Keratinocyte (primary cell): ENCODE measurements at regions not wholly inside any gene's neighbourhood (a gene's known extent, or its start where the extent isn't known, plus 50 kb on each side); places are given as distances from the start of the nearest gene placed in this dataset.

ENCODE experiments used
- DNase-seq: peaks from one replicate; pipeline ENCODE4 v3.0.0-alpha.2; 2011; ENCODE audit warnings: low read depth, missing footprints, low spot score
- FAIRE-seq: peaks from 2 replicates; lab custom pipeline; 2011; peaks lifted over from hg19 to GRCh38; lab: Jason Lieb, UNC
- H2AFZ ChIP-seq: 2 replicates; pipeline ENCODE4 v1.6.0; 2012; ENCODE audit warnings: low read length, control low read depth, inconsistent platforms; ENCODE audit not compliant: control insufficient read depth
- H3K27ac ChIP-seq: 2 replicates; pipeline ENCODE4 v1.5.1; 2011; ENCODE audit warnings: low read length; ENCODE audit not compliant: control insufficient read depth, insufficient read depth
- H3K27me3 ChIP-seq: 3 replicates; pipeline ENCODE4 v1.6.0; 2011; ENCODE audit warnings: low read length; ENCODE audit not compliant: control insufficient read depth, insufficient read depth; ENCODE audit errors: extremely low read depth
- H3K36me3 ChIP-seq, 2 experiments: 2 replicates in 1 of 2; 3 replicates in 1 of 2; pipeline ENCODE4 v1.5.1; 2011; ENCODE audit warnings: low read length in 2 of 2, mild to moderate bottlenecking in 1 of 2; ENCODE audit not compliant: control insufficient read depth in 2 of 2, insufficient read depth in 2 of 2; ENCODE audit errors: extremely low read depth in 1 of 2
- H3K4me1 ChIP-seq: 3 replicates; pipeline ENCODE4 v1.5.1; 2011; ENCODE audit warnings: low read length; ENCODE audit not compliant: control insufficient read depth, insufficient read depth; ENCODE audit errors: extremely low read depth
- H3K4me2 ChIP-seq: 3 replicates; pipeline ENCODE4 v1.6.0; 2011; ENCODE audit warnings: low read depth, low read length; ENCODE audit not compliant: control insufficient read depth, insufficient read depth; ENCODE audit errors: extremely low read depth
- H3K4me3 ChIP-seq, 3 experiments: fragments of 200-600 bp in 1 of 3; sonication (generic) in 1 of 3; 2 replicates in 2 of 3; 3 replicates in 1 of 3; pipeline ENCODE4 v1.5.1; 2011 to 2016; ENCODE audit warnings: low read length in 3 of 3, mild to moderate bottlenecking in 3 of 3, control low read depth in 2 of 3, inconsistent platforms in 1 of 3, low read depth in 1 of 3, mixed read lengths in 1 of 3, mixed run types in 1 of 3, moderate library complexity in 1 of 3; ENCODE audit not compliant: control insufficient read depth in 2 of 3, insufficient read depth in 2 of 3; ENCODE audit errors: extremely low read depth in 1 of 3
- H3K79me2 ChIP-seq: 2 replicates; pipeline ENCODE4 v1.6.0; 2012; ENCODE audit warnings: low read length; ENCODE audit not compliant: control insufficient read depth, insufficient read depth
- H3K9ac ChIP-seq: 3 replicates; pipeline ENCODE4 v1.6.0; 2011; ENCODE audit warnings: low read length; ENCODE audit not compliant: control insufficient read depth, insufficient read depth; ENCODE audit errors: extremely low read depth
- H3K9me1 ChIP-seq: 3 replicates; pipeline ENCODE4 v1.6.0; 2011; ENCODE audit warnings: low read length; ENCODE audit not compliant: control insufficient read depth, insufficient read depth; ENCODE audit errors: extremely low read depth
- H3K9me3 ChIP-seq: 2 replicates; pipeline ENCODE4 v1.5.1; 2012; ENCODE audit warnings: low read depth, low read length; ENCODE audit not compliant: control insufficient read depth
- H4K20me1 ChIP-seq: 3 replicates; pipeline ENCODE4 v1.6.0; 2011; ENCODE audit warnings: low read length; ENCODE audit not compliant: control insufficient read depth, insufficient read depth; ENCODE audit errors: extremely low read depth
- CTCF ChIP-seq, 3 experiments: IDR thresholded peaks in 1 of 3; conservative IDR thresholded peaks in 1 of 3; optimal IDR thresholded peaks in 1 of 3; 2 replicates in 2 of 3; 3 replicates in 1 of 3; pipeline versions ENCODE3 to v1.5.1; 2011; ENCODE audit warnings: low read length in 3 of 3, mild to moderate bottlenecking in 3 of 3, moderate library complexity in 2 of 3, control low read depth in 1 of 3, inconsistent platforms in 1 of 3; ENCODE audit not compliant: insufficient read depth in 2 of 3; ENCODE audit errors: extremely low read depth in 1 of 3
- EZH2 ChIP-seq: IDR thresholded peaks from one replicate; pipeline ENCODE4 v1.6.1; 2012; ENCODE audit warnings: inconsistent platforms, mild to moderate bottlenecking, low read length, moderate library complexity
- dilution Hi-C: fragments of 300-500 bp; cut with MboI; formaldehyde crosslinking; loops from one replicate; pipeline ENCODE4 v1.7.0; 2020; ENCODE audit warnings: low sequenced_read_pairs; ENCODE audit not compliant: extremely low pct_ligation_motif_present

GRCh38 chr2:58378152-58378551 lies 137.0 kb upstream of the FANCL start:
- TF ChIP-seq EZH2 (no peak), CTCF (optimal IDR thresholded peaks at IDR 0.05 in 1 of 3, IDR thresholded peaks at IDR 0.05 in 1 of 3, conservative IDR thresholded peaks at IDR 0.05 in 1 of 3; ENCODE audit: extremely low read depth in 1 of 3, insufficient read depth in 2 of 3, low read length in 3 of 3) (no peak)
- no peaks in the 10 kb centered on the region for H3K9me3 ChIP-seq
- no peak for DNase-seq
- no peaks in the 10 kb centered on the region for H3K79me2 ChIP-seq
- no peaks in the 10 kb centered on the region for H3K4me1 ChIP-seq
- no peak overlapping the region for H3K9ac ChIP-seq
- no peaks in the 10 kb centered on the region for H4K20me1 ChIP-seq
- dilution Hi-C loops = no loop called here
- H2AFZ ChIP-seq = no peak overlapping the region
- no peak overlapping the region for H3K27ac ChIP-seq
- H3K27me3 ChIP-seq = no peaks in the 10 kb centered on the region
- H3K36me3 ChIP-seq = no peaks in the 10 kb centered on the region
- no peaks in the 10 kb centered on the region for H3K9me1 ChIP-seq
- no peak for FAIRE-seq
- no peak overlapping the region for H3K4me3 ChIP-seq
- no peak overlapping the region for H3K4me2 ChIP-seq

- Histone ChIP-seq H3K27me3 (no peaks in the 10 kb centered on the region), H3K9ac (no peak overlapping the region), H3K4me1 (no peaks in the 10 kb centered on the region), H3K9me3 (no peaks in the 10 kb centered on the region), H3K9me1 (no peaks in the 10 kb centered on the region), H3K4me3 (no peak overlapping the region), H4K20me1 (no peaks in the 10 kb centered on the region), H3K4me2 (no peak overlapping the region), H3K79me2 (no peaks in the 10 kb centered on the region), H2AFZ (no peak overlapping the region), H3K36me3 (no peaks in the 10 kb centered on the region), H3K27ac (no peak overlapping the region)
- no peak for TF ChIP-seq EZH2
- TF ChIP-seq CTCF (optimal IDR thresholded peaks at IDR 0.05 in 1 of 3, IDR thresholded peaks at IDR 0.05 in 1 of 3, conservative IDR thresholded peaks at IDR 0.05 in 1 of 3; ENCODE audit: extremely low read depth in 1 of 3, insufficient read depth in 2 of 3, low read length in 3 of 3) = no peak
- DNase-seq (no peak), FAIRE-seq (no peak)
- dilution Hi-C loops = no loop called here
These were observed 136.1 kb upstream of the FANCL start for GRCh38 chr2:58377181-58377580.
